ENCODE measurements at regions not wholly inside any gene's neighbourhood (a gene's known extent, or its start where the extent isn't known, plus 50 kb on each side); places are given as distances from the start of the nearest gene placed in this dataset.

DNA sequence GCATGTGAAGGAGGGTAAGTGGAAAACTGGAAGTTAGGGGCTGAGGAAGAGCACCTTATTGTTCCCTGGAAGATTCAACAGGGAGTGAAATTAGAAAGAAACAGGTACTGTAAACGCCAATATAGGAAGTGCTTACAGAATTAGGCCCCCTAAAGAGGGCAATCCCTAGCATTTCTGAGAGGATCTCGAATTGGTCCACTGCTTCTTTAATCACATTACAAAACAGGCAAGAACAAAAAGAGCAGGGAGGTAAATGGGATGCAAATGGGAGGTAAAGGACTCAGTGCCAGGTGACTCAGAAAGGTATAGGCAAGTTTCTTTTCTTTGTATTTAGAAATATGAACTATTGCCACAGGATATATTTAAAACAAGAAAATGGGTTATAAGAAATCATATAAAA lies 116.4 kb upstream of the FANCL start:
- no peaks in the 10 kb centered on the region for H3K27me3 ChIP-seq (ENCODE audit: insufficient read depth, poor library complexity, severe bottlenecking)
- no peak overlapping the region for H3K4me3 ChIP-seq (replicated peaks; ENCODE audit: insufficient read depth, low read length)

DNA sequence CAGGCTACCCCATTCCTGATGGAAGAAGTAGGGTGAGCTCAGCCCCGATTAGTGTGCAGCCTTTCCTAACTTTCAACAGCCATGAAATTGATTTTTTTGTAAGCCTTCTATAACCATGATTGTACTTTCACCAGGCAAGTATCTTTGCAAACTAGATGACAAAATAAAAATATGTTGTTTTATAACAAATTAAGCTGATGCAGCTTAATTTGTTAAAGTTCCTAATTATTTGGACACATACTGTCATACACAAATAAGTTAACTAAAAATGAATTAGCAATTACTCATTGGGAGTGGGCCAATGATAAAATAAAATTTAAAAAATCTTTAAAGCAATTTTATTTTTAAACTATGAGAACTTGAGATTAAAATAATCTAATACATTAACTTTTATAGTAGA lies 113.1 kb upstream of the FANCL start:
- Histone ChIP-seq H3K27ac (replicated peaks) (no peak overlapping the region), H3K27me3 (ENCODE audit: insufficient read depth, poor library complexity, severe bottlenecking) (no peaks in the 10 kb centered on the region), H3K4me3 (replicated peaks; ENCODE audit: insufficient read depth, low read length) (no peak overlapping the region)
- DNase-seq (ENCODE audit: low read depth in 1 of 2, low spot score in 1 of 2) = no peak
- TF ChIP-seq POLR2AphosphoS5 (IDR thresholded peaks at IDR 0.05; ENCODE audit: low read depth) = no peak

More for the DNA sequence above, 116.4 kb upstream of the FANCL start:
- H3K27ac ChIP-seq (replicated peaks) = no peak overlapping the region
- DNase-seq (ENCODE audit: low read depth in 1 of 2, low spot score in 1 of 2) = no peak
- TF ChIP-seq GABPA (IDR thresholded peaks at IDR 0.05; ENCODE audit: low read depth) = no peak
- TF ChIP-seq, protein P1, sequence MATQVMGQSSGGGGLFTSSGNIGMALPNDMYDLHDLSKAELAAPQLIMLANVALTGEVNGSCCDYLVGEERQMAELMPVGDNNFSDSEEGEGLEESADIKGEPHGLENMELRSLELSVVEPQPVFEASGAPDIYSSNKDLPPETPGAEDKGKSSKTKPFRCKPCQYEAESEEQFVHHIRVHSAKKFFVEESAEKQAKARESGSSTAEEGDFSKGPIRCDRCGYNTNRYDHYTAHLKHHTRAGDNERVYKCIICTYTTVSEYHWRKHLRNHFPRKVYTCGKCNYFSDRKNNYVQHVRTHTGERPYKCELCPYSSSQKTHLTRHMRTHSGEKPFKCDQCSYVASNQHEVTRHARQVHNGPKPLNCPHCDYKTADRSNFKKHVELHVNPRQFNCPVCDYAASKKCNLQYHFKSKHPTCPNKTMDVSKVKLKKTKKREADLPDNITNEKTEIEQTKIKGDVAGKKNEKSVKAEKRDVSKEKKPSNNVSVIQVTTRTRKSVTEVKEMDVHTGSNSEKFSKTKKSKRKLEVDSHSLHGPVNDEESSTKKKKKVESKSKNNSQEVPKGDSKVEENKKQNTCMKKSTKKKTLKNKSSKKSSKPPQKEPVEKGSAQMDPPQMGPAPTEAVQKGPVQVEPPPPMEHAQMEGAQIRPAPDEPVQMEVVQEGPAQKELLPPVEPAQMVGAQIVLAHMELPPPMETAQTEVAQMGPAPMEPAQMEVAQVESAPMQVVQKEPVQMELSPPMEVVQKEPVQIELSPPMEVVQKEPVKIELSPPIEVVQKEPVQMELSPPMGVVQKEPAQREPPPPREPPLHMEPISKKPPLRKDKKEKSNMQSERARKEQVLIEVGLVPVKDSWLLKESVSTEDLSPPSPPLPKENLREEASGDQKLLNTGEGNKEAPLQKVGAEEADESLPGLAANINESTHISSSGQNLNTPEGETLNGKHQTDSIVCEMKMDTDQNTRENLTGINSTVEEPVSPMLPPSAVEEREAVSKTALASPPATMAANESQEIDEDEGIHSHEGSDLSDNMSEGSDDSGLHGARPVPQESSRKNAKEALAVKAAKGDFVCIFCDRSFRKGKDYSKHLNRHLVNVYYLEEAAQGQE (IDR thresholded peaks at IDR 0.05; ENCODE audit: insufficient replicate concordance, low read depth) = no peak
- no peak for TF ChIP-seq POLR2AphosphoS5 (IDR thresholded peaks at IDR 0.05; ENCODE audit: low read depth)
- TF ChIP-seq, protein P2, sequence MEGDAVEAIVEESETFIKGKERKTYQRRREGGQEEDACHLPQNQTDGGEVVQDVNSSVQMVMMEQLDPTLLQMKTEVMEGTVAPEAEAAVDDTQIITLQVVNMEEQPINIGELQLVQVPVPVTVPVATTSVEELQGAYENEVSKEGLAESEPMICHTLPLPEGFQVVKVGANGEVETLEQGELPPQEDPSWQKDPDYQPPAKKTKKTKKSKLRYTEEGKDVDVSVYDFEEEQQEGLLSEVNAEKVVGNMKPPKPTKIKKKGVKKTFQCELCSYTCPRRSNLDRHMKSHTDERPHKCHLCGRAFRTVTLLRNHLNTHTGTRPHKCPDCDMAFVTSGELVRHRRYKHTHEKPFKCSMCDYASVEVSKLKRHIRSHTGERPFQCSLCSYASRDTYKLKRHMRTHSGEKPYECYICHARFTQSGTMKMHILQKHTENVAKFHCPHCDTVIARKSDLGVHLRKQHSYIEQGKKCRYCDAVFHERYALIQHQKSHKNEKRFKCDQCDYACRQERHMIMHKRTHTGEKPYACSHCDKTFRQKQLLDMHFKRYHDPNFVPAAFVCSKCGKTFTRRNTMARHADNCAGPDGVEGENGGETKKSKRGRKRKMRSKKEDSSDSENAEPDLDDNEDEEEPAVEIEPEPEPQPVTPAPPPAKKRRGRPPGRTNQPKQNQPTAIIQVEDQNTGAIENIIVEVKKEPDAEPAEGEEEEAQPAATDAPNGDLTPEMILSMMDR (IDR thresholded peaks at IDR 0.05; ENCODE audit: insufficient read depth, low read length) = no peak
- TF ChIP-seq SPI1 (IDR thresholded peaks at IDR 0.05; ENCODE audit: borderline replicate concordance, low read depth) = no peak

DNA sequence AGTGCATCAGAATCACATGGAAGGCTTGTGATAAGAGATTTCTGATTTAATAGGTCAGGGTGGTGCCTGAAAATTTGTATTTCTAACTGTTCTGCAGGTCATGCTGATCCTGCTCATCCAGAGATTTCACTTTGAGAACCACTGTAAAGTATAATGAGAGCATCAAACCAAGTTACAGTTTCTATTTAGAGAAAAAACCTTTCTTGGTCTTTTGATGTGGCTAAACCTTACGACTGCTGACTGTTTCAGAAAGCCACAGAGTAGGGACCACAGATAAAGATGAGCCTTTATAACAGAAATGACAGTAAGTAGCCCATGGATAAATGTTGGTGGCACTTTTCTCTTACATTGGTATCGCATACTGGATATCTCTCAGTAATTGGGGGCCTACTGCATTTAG lies 109.4 kb upstream of the FANCL start:
- DNase-seq (ENCODE audit: low read depth in 1 of 2, low spot score in 1 of 2) = no peak
- Histone ChIP-seq H3K27ac (replicated peaks) (no peak overlapping the region), H3K27me3 (ENCODE audit: insufficient read depth, poor library complexity, severe bottlenecking) (no peaks in the 10 kb centered on the region), H3K4me3 (replicated peaks; ENCODE audit: insufficient read depth, low read length) (no peak overlapping the region)
- no peak for TF ChIP-seq SPI1 (IDR thresholded peaks at IDR 0.05; ENCODE audit: borderline replicate concordance, low read depth)
- TF ChIP-seq POLR2AphosphoS5 (IDR thresholded peaks at IDR 0.05; ENCODE audit: low read depth) = no peak
- TF ChIP-seq GABPA (IDR thresholded peaks at IDR 0.05; ENCODE audit: low read depth) = no peak
- TF ChIP-seq, protein P2 (IDR thresholded peaks at IDR 0.05; ENCODE audit: insufficient read depth, low read length) = no peak
- TF ChIP-seq, protein P1 (IDR thresholded peaks at IDR 0.05; ENCODE audit: insufficient replicate concordance, low read depth) = no peak

DNA sequence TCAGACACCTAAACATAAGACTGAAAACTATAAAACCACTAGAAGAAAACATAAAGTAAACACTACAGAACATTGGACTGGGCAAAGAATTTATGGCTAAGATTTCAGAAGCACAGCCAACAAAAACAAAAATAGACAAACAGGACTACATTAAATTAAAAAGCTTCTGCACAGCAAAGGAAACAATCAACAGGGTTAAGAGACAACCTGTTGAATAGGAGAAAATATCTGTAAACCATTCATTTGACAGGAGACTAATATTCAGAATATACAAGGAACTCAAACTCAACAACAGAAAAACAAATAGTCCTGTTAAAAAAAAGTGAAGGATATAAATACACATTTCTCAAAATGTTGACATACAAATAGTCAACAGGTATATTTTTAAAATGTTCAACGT lies 106.7 kb upstream of the FANCL start:
- no peaks in the 10 kb centered on the region for H3K27me3 ChIP-seq (ENCODE audit: insufficient read depth, poor library complexity, severe bottlenecking)
- no peak overlapping the region for H3K27ac ChIP-seq (replicated peaks)
- DNase-seq (ENCODE audit: low read depth in 1 of 2, low spot score in 1 of 2) = no peak
- TF ChIP-seq, protein P2 (IDR thresholded peaks at IDR 0.05; ENCODE audit: insufficient read depth, low read length) = no peak
- TF ChIP-seq SPI1 (IDR thresholded peaks at IDR 0.05; ENCODE audit: borderline replicate concordance, low read depth) (no peak), GABPA (IDR thresholded peaks at IDR 0.05; ENCODE audit: low read depth) (no peak), POLR2AphosphoS5 (IDR thresholded peaks at IDR 0.05; ENCODE audit: low read depth) (no peak)
- TF ChIP-seq, protein P1 (IDR thresholded peaks at IDR 0.05; ENCODE audit: insufficient replicate concordance, low read depth) = no peak
- H3K4me3 ChIP-seq (replicated peaks; ENCODE audit: insufficient read depth, low read length) = no peak overlapping the region

Data from HL-60 (cell line).